PC-3 (cell line): ENCODE measurements at regions not wholly inside any gene's neighbourhood (a gene's known extent, or its start where the extent isn't known, plus 50 kb on each side); places are given as distances from the start of the nearest gene placed in this dataset.

Experiments
- ATAC-seq: fragments of 200-7000 bp; cut with Tn5 transposase; 2 replicates; pipeline ENCODE4 v1.9.1; 2020; ENCODE audit warnings: mild to moderate bottlenecking, moderate library complexity
- BruUV-seq: library from RNA; stranded (reverse); fragments of 400-500 nt; replicated peaks from 2 replicates; lab custom pipeline; 2021; lab: Mats Ljungman, UMichigan
- CTCF ChIA-PET: fragments of 300-600 bp; sonication (Branson Sonifier 250); formaldehyde crosslinking; loops from one replicate; lab custom pipeline; 2022; ENCODE audit warnings: antibody characterized with exemption; lab: Charles Lee
- POLR2A ChIA-PET: fragments of 300-600 bp; sonication (Branson Sonifier 250); formaldehyde crosslinking; loops from one replicate; lab custom pipeline; 2022; ENCODE audit warnings: antibody characterized with exemption; ENCODE audit not compliant: unreplicated experiment; lab: Charles Lee
- DNase-seq: peaks from one replicate; pipeline ENCODE4 v3.0.0-alpha.2; 2015
- H2AFZ ChIP-seq: fragments of 300-600 bp; sonication (generic); 2 replicates; pipeline ENCODE4 v1.6.0; 2016; ENCODE audit warnings: antibody characterized with exemption, low read length
- H3F3A ChIP-seq: fragments of 300-600 bp; sonication (generic); one replicate; pipeline ENCODE4 v1.6.0; 2017; ENCODE audit warnings: antibody characterized with exemption, low read length, control low read depth, mild to moderate bottlenecking; ENCODE audit not compliant: unreplicated experiment
- H3K27ac ChIP-seq: fragments of 300-600 bp; sonication (generic); 2 replicates; pipeline ENCODE4 v1.5.1; 2016; ENCODE audit warnings: mild to moderate bottlenecking, low read length
- H3K27me3 ChIP-seq: fragments of 300-600 bp; sonication (generic); 2 replicates; pipeline ENCODE4 v1.6.1; 2016; ENCODE audit warnings: low read length, mixed read lengths
- H3K36me3 ChIP-seq: fragments of 300-600 bp; sonication (generic); 2 replicates; pipeline ENCODE4 v1.6.1; 2016; ENCODE audit warnings: low read depth, mixed run types, low read length, mixed read lengths
- H3K4me1 ChIP-seq: fragments of 300-600 bp; sonication (generic); 2 replicates; pipeline ENCODE4 v1.5.1; 2016; ENCODE audit warnings: low read length; ENCODE audit not compliant: insufficient read depth
- H3K4me2 ChIP-seq: fragments of 300-600 bp; sonication (generic); 2 replicates; pipeline ENCODE4 v1.6.0; 2016; ENCODE audit warnings: low read length
- H3K4me3 ChIP-seq: fragments of 300-600 bp; sonication (generic); 2 replicates; pipeline ENCODE4 v1.5.1; 2016; ENCODE audit warnings: mild to moderate bottlenecking, low read length, mixed read lengths
- H3K79me2 ChIP-seq: fragments of 300-600 bp; sonication (generic); 2 replicates; pipeline ENCODE4 v1.6.1; 2017; ENCODE audit warnings: low read length, mixed read lengths
- H3K9ac ChIP-seq: fragments of 300-600 bp; sonication (generic); 2 replicates; pipeline ENCODE4 v1.6.0; 2016; ENCODE audit warnings: mild to moderate bottlenecking, low read length
- H3K9me2 ChIP-seq: fragments of 300-600 bp; sonication (generic); replicated peaks from 2 replicates; pipeline ENCODE4 v1.6.1; 2016; ENCODE audit warnings: mixed run types, low read length, mixed read lengths
- H3K9me3 ChIP-seq: fragments of 300-600 bp; sonication (generic); 2 replicates; pipeline ENCODE4 v1.6.1; 2016; ENCODE audit warnings: low read length, mixed read lengths
- H4K20me1 ChIP-seq: fragments of 300-600 bp; sonication (generic); 2 replicates; pipeline ENCODE4 v1.6.1; 2016; ENCODE audit warnings: low read length, mixed read lengths
- EZH2 ChIP-seq: fragments of 300-600 bp; sonication (generic); IDR thresholded peaks from one replicate; pipeline ENCODE4 v1.6.1; 2017; ENCODE audit warnings: antibody characterized with exemption, mild to moderate bottlenecking, low read length; ENCODE audit not compliant: unreplicated experiment
- EZH2phosphoT487 ChIP-seq: fragments of 300-600 bp; sonication (generic); IDR thresholded peaks from 2 replicates; pipeline ENCODE4 v1.6.1; 2018; ENCODE audit warnings: mild to moderate bottlenecking, antibody characterized with exemption, low read length, borderline replicate concordance
- intact Hi-C: fragments of 100-400 bp; cut with micrococcal nuclease; formaldehyde crosslinking; loops from 2 replicates; pipeline ENCODE4 v1.9.0; 2023
- TF ChIP-seq, protein P1 (sequence below): fragments of 300-600 bp; sonication (generic); conservative IDR thresholded peaks from 2 replicates; pipeline ENCODE4 v1.5.1; 2017; ENCODE audit warnings: antibody characterized with exemption, low read depth, mild to moderate bottlenecking, low read length

DNA sequence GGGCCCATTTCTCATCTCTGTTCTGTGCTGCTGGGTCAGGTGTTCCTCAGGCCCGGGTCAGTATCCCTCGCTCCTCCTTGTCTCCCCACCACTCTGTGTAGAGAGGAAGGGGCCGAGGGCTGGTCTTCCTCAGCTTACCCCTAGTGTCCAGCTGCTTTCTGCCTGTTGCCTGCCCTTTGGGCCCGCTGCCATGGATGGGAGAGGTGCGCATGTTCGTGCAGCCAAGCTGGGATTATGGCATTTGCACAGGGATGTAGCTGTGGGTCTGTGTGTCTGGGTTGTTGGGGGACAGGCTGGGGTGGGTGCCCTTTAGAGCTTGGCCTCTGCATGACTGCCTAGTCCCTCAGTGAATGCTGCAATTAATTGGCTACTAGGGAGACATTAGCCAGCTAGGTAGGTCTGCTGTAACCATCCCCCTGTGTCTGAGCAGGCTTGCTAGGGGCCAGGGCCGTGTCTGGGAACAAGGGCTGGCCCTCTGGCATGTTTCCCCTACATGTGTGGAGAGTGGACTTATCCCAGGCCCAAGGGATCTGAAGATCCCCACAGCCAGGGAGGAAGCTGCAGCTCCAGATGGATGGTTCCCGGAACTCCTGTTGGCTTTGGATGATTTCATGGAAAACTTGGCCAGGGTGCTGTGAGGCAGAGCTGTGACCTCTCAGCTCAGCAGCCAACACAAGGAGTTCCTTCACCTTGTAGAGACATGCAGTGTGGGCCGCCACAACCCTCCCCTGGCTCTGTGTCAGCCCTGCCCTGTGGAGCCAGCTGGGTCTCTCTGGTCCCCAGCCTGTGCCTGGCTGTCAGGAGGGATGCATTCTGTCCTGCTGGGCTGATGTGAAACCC is 161.9 kb downstream of the MACROH2A1 start:
- Histone ChIP-seq H3K9ac (no peak overlapping the region), H3K36me3 (no peaks in the 10 kb centered on the region), H3K27me3 (no peaks in the 10 kb centered on the region), H3K4me2 (no peak overlapping the region), H3K4me3 (no peak overlapping the region), H3K9me3 (no peaks in the 10 kb centered on the region), H3F3A (no peaks in the 10 kb centered on the region), H3K9me2 (no peaks in the 10 kb centered on the region), H3K79me2 (no peaks in the 10 kb centered on the region), H3K27ac (no peak overlapping the region), H4K20me1 (no peaks in the 10 kb centered on the region), H2AFZ (no peak overlapping the region), H3K4me1 (peaks cover 8% of the 10 kb centered on the region)
- TF ChIP-seq, protein P1, sequence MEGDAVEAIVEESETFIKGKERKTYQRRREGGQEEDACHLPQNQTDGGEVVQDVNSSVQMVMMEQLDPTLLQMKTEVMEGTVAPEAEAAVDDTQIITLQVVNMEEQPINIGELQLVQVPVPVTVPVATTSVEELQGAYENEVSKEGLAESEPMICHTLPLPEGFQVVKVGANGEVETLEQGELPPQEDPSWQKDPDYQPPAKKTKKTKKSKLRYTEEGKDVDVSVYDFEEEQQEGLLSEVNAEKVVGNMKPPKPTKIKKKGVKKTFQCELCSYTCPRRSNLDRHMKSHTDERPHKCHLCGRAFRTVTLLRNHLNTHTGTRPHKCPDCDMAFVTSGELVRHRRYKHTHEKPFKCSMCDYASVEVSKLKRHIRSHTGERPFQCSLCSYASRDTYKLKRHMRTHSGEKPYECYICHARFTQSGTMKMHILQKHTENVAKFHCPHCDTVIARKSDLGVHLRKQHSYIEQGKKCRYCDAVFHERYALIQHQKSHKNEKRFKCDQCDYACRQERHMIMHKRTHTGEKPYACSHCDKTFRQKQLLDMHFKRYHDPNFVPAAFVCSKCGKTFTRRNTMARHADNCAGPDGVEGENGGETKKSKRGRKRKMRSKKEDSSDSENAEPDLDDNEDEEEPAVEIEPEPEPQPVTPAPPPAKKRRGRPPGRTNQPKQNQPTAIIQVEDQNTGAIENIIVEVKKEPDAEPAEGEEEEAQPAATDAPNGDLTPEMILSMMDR = no peak
- no peak for TF ChIP-seq EZH2phosphoT487
- TF ChIP-seq EZH2 = no peak
- no peak for ATAC-seq
- BruUV-seq = no TSS peak
- CTCF ChIA-PET = interaction anchor here (0.7 kb wide), 1 partner anchor 38 kb away, joined by 3 read pairs; no protein-coding TSS in a partner anchor
- no peak for DNase-seq
- intact Hi-C loops = no loop called here
- POLR2A ChIA-PET = no interaction called here

DNA sequence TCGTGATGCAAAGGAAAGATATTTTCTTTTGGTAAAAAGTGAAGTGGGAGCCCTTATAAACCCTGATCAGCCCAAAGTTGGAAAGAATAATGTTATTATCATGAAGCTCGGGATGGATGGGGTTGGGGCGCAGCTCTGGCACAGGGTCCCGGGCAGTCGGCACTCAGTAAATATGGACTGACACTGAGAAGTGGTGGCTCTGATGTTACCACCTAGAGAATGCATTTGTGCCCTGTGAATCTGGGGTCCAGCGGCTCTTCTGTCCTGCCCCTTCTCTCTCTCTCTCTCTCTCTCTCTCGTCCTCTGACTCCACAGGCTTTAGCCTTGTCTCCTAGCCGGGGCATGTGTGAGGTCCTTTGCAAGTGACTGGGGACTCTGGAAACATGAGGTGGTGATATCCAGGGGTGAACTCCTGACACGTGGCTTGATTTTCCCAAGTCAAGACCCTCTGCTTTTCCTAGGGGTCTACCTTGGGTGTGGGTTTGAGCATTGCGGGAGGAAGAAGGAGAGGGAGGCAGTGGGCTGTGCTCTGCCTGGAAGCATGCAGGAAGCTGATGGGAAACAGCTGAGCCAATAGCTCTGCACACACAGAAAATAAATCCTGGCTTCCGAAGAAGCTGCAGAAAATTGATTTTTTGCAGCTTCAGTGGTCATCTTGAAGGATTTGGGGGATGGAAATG is 162.7 kb downstream of the MACROH2A1 start:
- intact Hi-C loops = no loop called here
- POLR2A ChIA-PET = no interaction called here

More for the DNA sequence above, 162.7 kb downstream of the MACROH2A1 start:
- no peak overlapping the region for H3K27ac ChIP-seq
- CTCF ChIA-PET = interaction anchor here (0.7 kb wide), 1 partner anchor 38 kb away, joined by 3 read pairs; no protein-coding TSS in a partner anchor
- H2AFZ ChIP-seq = no peak overlapping the region
- H3K9ac ChIP-seq = no peak overlapping the region
- no peak for DNase-seq
- H3K9me3 ChIP-seq = no peaks in the 10 kb centered on the region
- H3K9me2 ChIP-seq = no peaks in the 10 kb centered on the region
- H3K4me1 ChIP-seq = peaks cover under 1% of the 10 kb centered on the region; the same call in 1 of the 2 replicates
- no peak overlapping the region for H3K4me2 ChIP-seq
- no peaks in the 10 kb centered on the region for H3K79me2 ChIP-seq
- H3K4me3 ChIP-seq = no peak overlapping the region
- no peak for ATAC-seq
- no peaks in the 10 kb centered on the region for H3K27me3 ChIP-seq
- no peaks in the 10 kb centered on the region for H4K20me1 ChIP-seq
- no TSS peak for BruUV-seq
- H3K36me3 ChIP-seq = no peaks in the 10 kb centered on the region
- TF ChIP-seq, protein P1 = no peak
- TF ChIP-seq EZH2 (no peak), EZH2phosphoT487 (no peak)
- H3F3A ChIP-seq = no peaks in the 10 kb centered on the region
